ENCODE measurements at regions not wholly inside any gene's neighbourhood (a gene's known extent, or its start where the extent isn't known, plus 50 kb on each side); places are given as distances from the start of the nearest gene placed in this dataset.

DNA sequence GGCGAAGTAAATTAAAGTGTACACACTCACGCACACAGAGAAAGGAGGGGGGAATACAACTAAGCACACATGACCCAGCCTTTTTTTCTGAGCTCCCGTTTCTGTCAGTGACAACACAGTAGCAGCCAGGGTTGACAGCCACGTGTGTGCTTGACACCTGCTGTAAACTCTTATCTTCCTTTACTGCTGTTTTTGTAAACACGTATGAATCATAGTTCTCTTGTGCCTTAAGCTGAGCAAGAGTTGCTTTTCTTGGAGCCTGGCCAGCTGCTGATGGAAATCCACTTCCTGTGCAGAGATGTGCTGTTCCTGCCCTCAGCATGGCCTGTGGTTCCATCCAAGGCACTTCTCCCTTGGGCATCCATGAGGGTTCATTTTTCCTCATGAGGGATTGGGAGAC lies 561.9 kb downstream of the GALR1 start:
- H3K36me3 ChIP-seq (ENCODE audit: control insufficient read depth in 2 of 2, extremely low read depth in 1 of 2, insufficient read depth in 2 of 2, low read length in 2 of 2): no peaks in the 10 kb centered on the region
- dilution Hi-C loops (cut with MboI; ENCODE audit: extremely low pct_ligation_motif_present, low sequenced_read_pairs): no loop called here
- DNase-seq (ENCODE audit: low read depth, low spot score) (no peak), FAIRE-seq (no peak)
- H3K4me2 ChIP-seq (ENCODE audit: control insufficient read depth, extremely low read depth, insufficient read depth, low read depth, low read length): no peak overlapping the region
- H3K4me3 ChIP-seq (ENCODE audit: control insufficient read depth in 2 of 3, extremely low read depth in 1 of 3, insufficient read depth in 2 of 3, low read depth in 1 of 3, low read length in 3 of 3): no peak overlapping the region
- H4K20me1 ChIP-seq (ENCODE audit: control insufficient read depth, extremely low read depth, insufficient read depth, low read length): no peaks in the 10 kb centered on the region
- TF ChIP-seq, protein P1, sequence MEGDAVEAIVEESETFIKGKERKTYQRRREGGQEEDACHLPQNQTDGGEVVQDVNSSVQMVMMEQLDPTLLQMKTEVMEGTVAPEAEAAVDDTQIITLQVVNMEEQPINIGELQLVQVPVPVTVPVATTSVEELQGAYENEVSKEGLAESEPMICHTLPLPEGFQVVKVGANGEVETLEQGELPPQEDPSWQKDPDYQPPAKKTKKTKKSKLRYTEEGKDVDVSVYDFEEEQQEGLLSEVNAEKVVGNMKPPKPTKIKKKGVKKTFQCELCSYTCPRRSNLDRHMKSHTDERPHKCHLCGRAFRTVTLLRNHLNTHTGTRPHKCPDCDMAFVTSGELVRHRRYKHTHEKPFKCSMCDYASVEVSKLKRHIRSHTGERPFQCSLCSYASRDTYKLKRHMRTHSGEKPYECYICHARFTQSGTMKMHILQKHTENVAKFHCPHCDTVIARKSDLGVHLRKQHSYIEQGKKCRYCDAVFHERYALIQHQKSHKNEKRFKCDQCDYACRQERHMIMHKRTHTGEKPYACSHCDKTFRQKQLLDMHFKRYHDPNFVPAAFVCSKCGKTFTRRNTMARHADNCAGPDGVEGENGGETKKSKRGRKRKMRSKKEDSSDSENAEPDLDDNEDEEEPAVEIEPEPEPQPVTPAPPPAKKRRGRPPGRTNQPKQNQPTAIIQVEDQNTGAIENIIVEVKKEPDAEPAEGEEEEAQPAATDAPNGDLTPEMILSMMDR (optimal IDR thresholded peaks at IDR 0.05 in 1 of 3, IDR thresholded peaks at IDR 0.05 in 1 of 3, conservative IDR thresholded peaks at IDR 0.05 in 1 of 3; ENCODE audit: extremely low read depth in 1 of 3, insufficient read depth in 2 of 3, low read length in 3 of 3): no peak
- no peak for TF ChIP-seq EZH2 (IDR thresholded peaks at IDR 0.05; ENCODE audit: low read length)
- H3K9me3 ChIP-seq (ENCODE audit: control insufficient read depth, low read depth, low read length): peaks cover 5% of the 10 kb centered on the region
- H3K9me1 ChIP-seq (ENCODE audit: control insufficient read depth, extremely low read depth, insufficient read depth, low read length): no peaks in the 10 kb centered on the region
- H3K4me1 ChIP-seq (ENCODE audit: control insufficient read depth, extremely low read depth, insufficient read depth, low read length): no peaks in the 10 kb centered on the region
- H3K27ac ChIP-seq (ENCODE audit: control insufficient read depth, insufficient read depth, low read length): no peak overlapping the region
- H3K79me2 ChIP-seq (ENCODE audit: control insufficient read depth, insufficient read depth, low read length): no peaks in the 10 kb centered on the region
- no peaks in the 10 kb centered on the region for H3K27me3 ChIP-seq (ENCODE audit: control insufficient read depth, extremely low read depth, insufficient read depth, low read length)
- no peak overlapping the region for H2AFZ ChIP-seq (ENCODE audit: control insufficient read depth, low read length)
- no peak overlapping the region for H3K9ac ChIP-seq (ENCODE audit: control insufficient read depth, extremely low read depth, insufficient read depth, low read length)

DNA sequence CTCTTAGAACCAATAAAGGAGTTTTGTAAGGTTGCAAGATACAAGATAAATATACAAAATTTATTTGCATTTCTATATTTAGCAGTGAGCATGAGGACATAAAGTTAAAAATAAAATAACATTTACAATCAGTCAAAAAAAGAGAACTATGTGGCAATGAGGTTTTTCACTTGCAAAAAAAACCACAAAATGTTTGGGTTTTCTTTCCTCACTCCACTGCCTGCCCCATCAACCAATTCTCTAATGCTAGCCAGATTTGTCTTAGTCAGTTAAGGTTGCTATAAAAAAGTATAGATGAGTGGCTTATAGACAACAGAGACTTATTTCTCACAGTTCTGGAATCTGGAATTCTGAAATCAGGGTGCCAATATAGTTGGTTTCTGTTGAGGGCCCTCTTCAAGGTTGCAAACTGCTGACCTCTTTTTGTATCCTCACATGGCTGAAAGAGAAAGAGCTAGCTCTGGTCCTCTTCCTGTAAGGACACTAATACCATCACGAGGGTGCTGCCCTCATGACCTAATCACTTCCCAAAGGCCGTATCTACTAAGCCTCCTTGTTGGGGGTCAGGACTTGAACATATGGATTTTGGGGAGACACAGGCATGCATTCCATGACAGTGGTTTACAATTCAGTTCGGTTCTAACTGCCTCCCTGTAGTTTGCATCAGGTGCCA lies 566.2 kb downstream of the GALR1 start:
- Histone ChIP-seq H3K4me2 (ENCODE audit: control insufficient read depth, extremely low read depth, insufficient read depth, low read depth, low read length) (no peak overlapping the region), H3K27me3 (ENCODE audit: control insufficient read depth, extremely low read depth, insufficient read depth, low read length) (no peaks in the 10 kb centered on the region), H2AFZ (ENCODE audit: control insufficient read depth, low read length) (no peak overlapping the region), H3K9me3 (ENCODE audit: control insufficient read depth, low read depth, low read length) (peaks cover 1% of the 10 kb centered on the region), H4K20me1 (ENCODE audit: control insufficient read depth, extremely low read depth, insufficient read depth, low read length) (no peaks in the 10 kb centered on the region), H3K9ac (ENCODE audit: control insufficient read depth, extremely low read depth, insufficient read depth, low read length) (no peak overlapping the region), H3K9me1 (ENCODE audit: control insufficient read depth, extremely low read depth, insufficient read depth, low read length) (no peaks in the 10 kb centered on the region), H3K27ac (ENCODE audit: control insufficient read depth, insufficient read depth, low read length) (no peak overlapping the region), H3K4me3 (ENCODE audit: control insufficient read depth in 2 of 3, extremely low read depth in 1 of 3, insufficient read depth in 2 of 3, low read depth in 1 of 3, low read length in 3 of 3) (no peak overlapping the region), H3K4me1 (ENCODE audit: control insufficient read depth, extremely low read depth, insufficient read depth, low read length) (no peaks in the 10 kb centered on the region), H3K79me2 (ENCODE audit: control insufficient read depth, insufficient read depth, low read length) (no peaks in the 10 kb centered on the region), H3K36me3 (ENCODE audit: control insufficient read depth in 2 of 2, extremely low read depth in 1 of 2, insufficient read depth in 2 of 2, low read length in 2 of 2) (no peaks in the 10 kb centered on the region)
- FAIRE-seq: no peak
- no peak for DNase-seq (ENCODE audit: low read depth, low spot score)
- dilution Hi-C loops (cut with MboI; ENCODE audit: extremely low pct_ligation_motif_present, low sequenced_read_pairs): no loop called here
- TF ChIP-seq, protein P1 (optimal IDR thresholded peaks at IDR 0.05 in 1 of 3, IDR thresholded peaks at IDR 0.05 in 1 of 3, conservative IDR thresholded peaks at IDR 0.05 in 1 of 3; ENCODE audit: extremely low read depth in 1 of 3, insufficient read depth in 2 of 3, low read length in 3 of 3): no peak
- no peak for TF ChIP-seq EZH2 (IDR thresholded peaks at IDR 0.05; ENCODE audit: low read length)

Data from keratinocyte (primary cell).